ENCODE measurements at regions not wholly inside any gene's neighbourhood (a gene's known extent, or its start where the extent isn't known, plus 50 kb on each side); places are given as distances from the start of the nearest gene placed in this dataset.

- H3K27ac ChIP-seq = no peak overlapping the region
- TF ChIP-seq ZFX (IDR thresholded peaks at IDR 0.05) = no peak
- no peak for TF ChIP-seq CTCF (conservative IDR thresholded peaks at IDR 0.05)
These were observed 88.2 kb downstream of the HS1BP3 start for GRCh38 chr2:20562540-20563225.

GRCh38 chr2:20563251-20563650 is 87.6 kb downstream of the HS1BP3 start:
- TF ChIP-seq ZFX (IDR thresholded peaks at IDR 0.05) (no peak), CTCF (conservative IDR thresholded peaks at IDR 0.05) (no peak)
- no peak overlapping the region for H3K27ac ChIP-seq

GRCh38 chr2:20563833-20564232 is 87.1 kb downstream of the HS1BP3 start:
- TF ChIP-seq CTCF (conservative IDR thresholded peaks at IDR 0.05) = no peak
- no peak for TF ChIP-seq ZFX (IDR thresholded peaks at IDR 0.05)

GRCh38 chr2:20565101-20565622 is 85.7 kb downstream of the HS1BP3 start:
- TF ChIP-seq CTCF (conservative IDR thresholded peaks at IDR 0.05) = no peak
- no peak for TF ChIP-seq ZFX (IDR thresholded peaks at IDR 0.05)
- no peak overlapping the region for H3K27ac ChIP-seq

More at GRCh38 chr2:20563833-20564232, 87.1 kb downstream of the HS1BP3 start:
- H3K27ac ChIP-seq = no peak overlapping the region

GRCh38 chr2:20565623-20566236 is 85.2 kb downstream of the HS1BP3 start:
- H3K27ac ChIP-seq = no peak overlapping the region
- no peak for TF ChIP-seq ZFX (IDR thresholded peaks at IDR 0.05)
- no peak for TF ChIP-seq CTCF (conservative IDR thresholded peaks at IDR 0.05)

- TF ChIP-seq ZFX (IDR thresholded peaks at IDR 0.05) (no peak), CTCF (conservative IDR thresholded peaks at IDR 0.05) (no peak)
- no peak overlapping the region for H3K27ac ChIP-seq
These were observed 84.6 kb downstream of the HS1BP3 start for GRCh38 chr2:20566331-20566730.

GRCh38 chr2:20567159-20567925 is 83.6 kb downstream of the HS1BP3 start:
- TF ChIP-seq CTCF (conservative IDR thresholded peaks at IDR 0.05) (no peak), ZFX (IDR thresholded peaks at IDR 0.05) (no peak)
- H3K27ac ChIP-seq = no peak overlapping the region

All from C4-2B (cell line).